ENCODE measurements at regions not wholly inside any gene's neighbourhood (a gene's known extent, or its start where the extent isn't known, plus 50 kb on each side); places are given as distances from the start of the nearest gene placed in this dataset.

GRCh38 chr9:126235336-126236243 is 91.0 kb upstream of the MVB12B start:
- no peak for DNase-seq (ENCODE audit: extremely low read depth, low read depth, low spot score)

GRCh38 chr9:126236273-126236672 is 90.4 kb upstream of the MVB12B start:
- DNase-seq (ENCODE audit: extremely low read depth, low read depth, low spot score), result no peak

GRCh38 chr9:126238415-126238814 is 88.2 kb upstream of the MVB12B start:
- no peak for DNase-seq (ENCODE audit: extremely low read depth, low read depth, low spot score)

GRCh38 chr9:126239515-126239914 is 87.1 kb upstream of the MVB12B start:
- no peak for DNase-seq (ENCODE audit: extremely low read depth, low read depth, low spot score)

- DNase-seq (ENCODE audit: extremely low read depth, low read depth, low spot score), result no peak
Observed at GRCh38 chr9:126240835-126241234, 85.8 kb upstream of the MVB12B start.

GRCh38 chr9:126248680-126249079 is 77.9 kb upstream of the MVB12B start:
- no peak for DNase-seq (ENCODE audit: extremely low read depth, low read depth, low spot score)

- no peak for DNase-seq (ENCODE audit: extremely low read depth, low read depth, low spot score)
Observed at GRCh38 chr9:126261584-126262356, 64.9 kb upstream of the MVB12B start.

- no peak for DNase-seq (ENCODE audit: extremely low read depth, low read depth, low spot score)
Observed at GRCh38 chr9:126262738-126263137, 63.9 kb upstream of the MVB12B start.

- no peak for DNase-seq (ENCODE audit: extremely low read depth, low read depth, low spot score)
Observed at GRCh38 chr9:126270556-126270955, 56.1 kb upstream of the MVB12B start.

- DNase-seq (ENCODE audit: extremely low read depth, low read depth, low spot score), result no peak
Observed at GRCh38 chr9:126275386-126276001, 51.1 kb upstream of the MVB12B start.

GRCh38 chr9:126276056-126276728 is 50.4 kb upstream of the MVB12B start:
- no peak for DNase-seq (ENCODE audit: extremely low read depth, low read depth, low spot score)
